ENCODE measurements at regions not wholly inside any gene's neighbourhood (a gene's known extent, or its start where the extent isn't known, plus 50 kb on each side); places are given as distances from the start of the nearest gene placed in this dataset.

DNA sequence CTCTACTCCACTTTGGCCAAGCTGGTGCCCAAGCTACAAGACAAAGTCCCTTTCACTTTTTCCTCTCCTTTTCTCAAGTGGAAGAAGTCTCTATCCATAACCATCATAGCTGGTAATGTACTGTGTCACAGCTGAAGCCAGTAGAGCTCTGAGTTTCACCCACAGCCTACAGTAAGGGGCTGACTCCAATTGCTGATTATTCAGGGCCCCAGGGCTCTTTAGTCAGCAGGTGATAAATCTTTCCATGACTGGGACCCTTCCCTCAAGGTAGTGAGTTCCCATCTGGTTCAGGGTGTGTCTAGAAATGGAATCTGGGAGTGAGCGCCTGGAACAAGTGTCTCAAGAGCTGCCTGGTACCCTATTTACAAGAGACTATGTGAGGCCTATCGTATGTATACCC, 436.0 kb upstream of the CA10 start:
- TF ChIP-seq, protein P1, sequence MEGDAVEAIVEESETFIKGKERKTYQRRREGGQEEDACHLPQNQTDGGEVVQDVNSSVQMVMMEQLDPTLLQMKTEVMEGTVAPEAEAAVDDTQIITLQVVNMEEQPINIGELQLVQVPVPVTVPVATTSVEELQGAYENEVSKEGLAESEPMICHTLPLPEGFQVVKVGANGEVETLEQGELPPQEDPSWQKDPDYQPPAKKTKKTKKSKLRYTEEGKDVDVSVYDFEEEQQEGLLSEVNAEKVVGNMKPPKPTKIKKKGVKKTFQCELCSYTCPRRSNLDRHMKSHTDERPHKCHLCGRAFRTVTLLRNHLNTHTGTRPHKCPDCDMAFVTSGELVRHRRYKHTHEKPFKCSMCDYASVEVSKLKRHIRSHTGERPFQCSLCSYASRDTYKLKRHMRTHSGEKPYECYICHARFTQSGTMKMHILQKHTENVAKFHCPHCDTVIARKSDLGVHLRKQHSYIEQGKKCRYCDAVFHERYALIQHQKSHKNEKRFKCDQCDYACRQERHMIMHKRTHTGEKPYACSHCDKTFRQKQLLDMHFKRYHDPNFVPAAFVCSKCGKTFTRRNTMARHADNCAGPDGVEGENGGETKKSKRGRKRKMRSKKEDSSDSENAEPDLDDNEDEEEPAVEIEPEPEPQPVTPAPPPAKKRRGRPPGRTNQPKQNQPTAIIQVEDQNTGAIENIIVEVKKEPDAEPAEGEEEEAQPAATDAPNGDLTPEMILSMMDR (IDR thresholded peaks at IDR 0.05), result no peak
- no peak for TF ChIP-seq POLR2A (IDR thresholded peaks at IDR 0.05)

All from tibial nerve (tissue), 3 donors.